Activated CD4-positive, alpha-beta T cell treated with anti-CD3 and anti-CD28 coated beads, Interleukin-2, amount 50 U/mL, for 24 hours (primary cell): ENCODE measurements at regions not wholly inside any gene's neighbourhood (a gene's known extent, or its start where the extent isn't known, plus 50 kb on each side); places are given as distances from the start of the nearest gene placed in this dataset.

Source experiments
- DNase-seq, 2 donors: peaks; one replicate each; pipeline ENCODE4 v3.0.0-alpha.2; 2020; ENCODE audit warnings: low read depth in 1 of 2, low spot score in 1 of 2

DNA sequence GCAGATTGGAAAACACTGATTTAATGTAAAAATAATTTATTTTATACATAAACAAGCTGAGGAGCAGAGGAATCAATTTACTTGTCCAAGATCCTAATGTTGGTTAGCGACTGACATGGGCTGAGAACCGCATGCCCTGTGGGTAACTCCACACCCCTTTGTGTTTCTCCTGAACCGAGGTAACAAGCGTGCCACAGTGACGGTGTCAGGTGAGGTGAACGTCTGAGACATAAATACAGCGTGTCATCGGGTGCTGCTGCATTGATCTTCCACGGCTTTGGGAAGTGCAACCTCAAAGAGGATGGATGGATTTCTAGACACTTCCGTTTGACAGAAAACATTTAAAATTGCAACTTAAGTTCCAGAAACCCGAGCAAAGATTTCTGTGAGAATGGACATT, 386.8 kb upstream of the ADARB2 start:
- DNase-seq, result no peak

GRCh38 chr10:2122431-2123124, 385.3 kb upstream of the ADARB2 start:
- no peak for DNase-seq

- DNase-seq, result no peak
Observed at GRCh38 chr10:2121929-2122328, 384.6 kb upstream of the ADARB2 start.

GRCh38 chr10:2121315-2121714, 384.0 kb upstream of the ADARB2 start:
- DNase-seq, result no peak

DNA sequence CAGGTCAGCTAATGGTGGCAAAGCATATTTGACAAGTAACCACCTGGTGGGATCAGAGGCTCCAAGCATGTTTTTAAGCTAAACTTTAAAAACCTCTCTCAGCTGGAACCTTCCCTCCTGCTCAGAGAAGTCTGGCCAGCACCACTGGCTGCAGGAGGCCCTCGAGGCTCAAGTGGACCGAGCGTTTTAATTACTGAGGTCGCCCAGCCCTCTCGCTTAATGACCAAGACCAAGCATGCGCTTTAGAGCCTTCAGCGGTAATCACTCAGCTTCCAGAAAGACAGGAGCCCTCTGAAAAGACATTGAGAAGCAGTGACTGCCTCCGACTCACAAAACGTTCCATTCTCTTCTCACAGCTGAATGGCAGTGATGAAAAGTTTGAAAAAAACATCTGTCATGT, 383.4 kb upstream of the ADARB2 start:
- no peak for DNase-seq

GRCh38 chr10:2119316-2119715, 382.0 kb upstream of the ADARB2 start:
- DNase-seq, result no peak

DNA sequence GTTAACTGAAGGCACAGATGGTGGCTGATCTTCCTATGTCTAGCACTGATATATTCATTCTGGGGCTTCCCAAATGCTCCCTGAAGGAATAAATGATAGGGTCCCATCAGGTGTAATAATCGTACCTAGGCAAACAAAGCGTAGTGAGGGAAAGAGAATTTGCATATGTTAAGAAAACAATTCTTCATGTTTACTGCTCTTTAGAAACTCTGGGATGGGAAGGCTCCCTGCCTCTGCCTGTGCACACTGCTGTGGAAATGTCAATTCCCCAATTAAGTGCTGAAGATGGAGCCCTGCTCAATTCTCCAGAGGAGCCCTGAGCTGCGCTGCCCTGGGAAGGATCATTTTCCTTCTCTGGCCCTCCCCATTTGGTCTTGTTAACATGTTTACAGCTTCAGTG, 380.9 kb upstream of the ADARB2 start:
- DNase-seq, result no peak

- no peak for DNase-seq
Observed at GRCh38 chr10:2117641-2118040, 380.3 kb upstream of the ADARB2 start.

DNA sequence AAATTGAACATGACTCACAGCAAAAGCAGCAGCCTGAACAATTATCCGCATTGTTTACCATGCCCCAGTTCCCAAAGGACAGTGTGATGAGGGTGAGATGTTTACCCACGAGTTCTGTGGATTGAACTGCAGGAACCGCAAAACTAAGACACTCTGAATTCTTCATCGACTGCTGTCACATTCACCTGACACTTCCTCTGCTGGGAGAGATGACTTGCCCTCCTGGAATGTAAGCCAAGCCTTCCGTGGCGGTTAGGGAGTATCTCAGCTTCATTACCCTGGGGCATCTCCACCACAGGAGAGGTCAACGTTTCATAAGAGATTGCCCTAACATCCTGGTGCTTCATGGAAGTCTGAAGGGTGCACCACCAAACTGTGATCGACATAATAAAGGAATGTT, 374.6 kb upstream of the ADARB2 start:
- DNase-seq, result no peak

- no peak for DNase-seq
Observed at GRCh38 chr10:2108496-2108895, 371.2 kb upstream of the ADARB2 start.

DNA sequence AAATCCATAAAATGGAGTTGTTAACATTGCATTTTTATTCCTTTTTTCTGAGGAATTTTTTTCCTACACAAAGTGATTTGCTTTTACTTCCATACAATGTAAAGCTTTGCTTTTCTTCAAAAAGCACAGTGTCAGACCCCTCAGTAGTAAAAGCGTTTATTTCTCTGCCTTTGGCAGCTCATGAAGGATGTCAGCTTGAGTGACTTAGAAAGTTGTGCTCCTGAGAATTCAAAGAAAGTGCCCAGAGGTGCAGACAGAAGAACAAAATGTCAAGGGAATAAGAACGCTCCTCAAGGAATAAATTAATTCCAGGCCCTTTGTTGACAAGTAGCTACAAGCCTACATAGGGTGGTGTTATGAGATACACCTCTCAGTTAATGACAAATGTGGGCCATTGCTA, 369.3 kb upstream of the ADARB2 start:
- no peak for DNase-seq

DNA sequence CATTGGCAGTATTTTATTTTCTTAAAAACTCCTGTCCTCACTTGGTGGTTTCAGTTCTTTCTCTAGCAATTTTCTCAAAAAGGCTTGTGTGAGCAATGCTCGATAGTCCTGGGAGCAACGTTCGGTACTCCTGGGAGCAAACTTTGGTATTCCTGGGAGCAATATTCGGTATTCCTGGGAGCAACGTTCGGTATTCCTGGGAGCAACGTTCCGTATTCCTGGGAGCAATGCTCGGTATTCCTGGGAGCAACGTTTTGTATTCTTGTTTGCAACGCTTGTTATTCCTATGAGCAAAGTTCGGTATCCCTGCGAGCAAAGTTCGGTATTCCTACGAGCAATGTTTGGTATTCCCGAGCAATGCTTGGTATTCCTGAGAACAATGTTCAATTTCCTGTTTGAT, 362.0 kb upstream of the ADARB2 start:
- DNase-seq, result no peak

GRCh38 chr10:2097937-2098336, 360.6 kb upstream of the ADARB2 start:
- DNase-seq, result no peak

DNA sequence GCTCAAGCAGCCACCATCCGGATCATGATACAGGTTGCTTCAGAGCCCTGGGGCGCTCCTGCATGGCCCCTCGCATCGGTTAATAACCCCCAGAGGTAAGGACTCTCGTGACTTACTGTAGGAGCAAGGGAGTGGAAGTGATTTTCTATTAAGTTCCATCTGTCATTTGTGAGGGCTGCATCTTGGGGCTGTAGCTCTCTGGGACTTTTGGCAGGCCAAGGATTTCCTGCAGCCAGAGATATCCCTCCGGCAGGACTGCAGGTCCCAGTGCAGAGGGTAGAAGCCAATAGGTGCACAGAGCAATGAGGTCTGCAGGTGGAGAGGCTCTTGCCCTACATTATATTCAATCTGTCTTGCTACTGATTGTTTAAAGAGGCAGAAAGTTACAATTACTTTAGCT, 356.8 kb upstream of the ADARB2 start:
- DNase-seq, result no peak

- no peak for DNase-seq
Observed at GRCh38 chr10:2083591-2083990, 346.3 kb upstream of the ADARB2 start.

GRCh38 chr10:2081501-2081900, 344.2 kb upstream of the ADARB2 start:
- no peak for DNase-seq

DNA sequence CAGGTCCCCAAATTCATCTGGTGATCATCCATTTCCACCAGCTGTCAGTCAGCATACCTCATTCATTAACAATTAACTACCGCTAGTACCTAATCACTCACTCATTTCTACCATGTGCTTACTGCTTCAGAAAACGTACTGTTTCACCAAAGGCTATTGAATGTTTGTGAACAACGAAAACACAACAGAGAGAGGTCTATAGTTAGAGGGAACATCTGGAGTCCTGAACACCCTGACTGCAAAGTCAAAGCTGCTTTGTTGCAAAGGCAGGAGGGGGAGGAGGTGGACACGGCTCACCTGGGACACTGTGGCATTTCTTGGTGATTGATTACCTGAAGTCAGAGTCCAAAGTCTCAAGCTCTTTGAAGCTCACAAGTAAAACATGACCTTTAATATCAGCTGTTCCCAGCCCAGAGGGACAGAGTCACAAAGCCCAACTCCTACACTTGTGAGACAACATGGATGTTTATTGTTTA, 342.3 kb upstream of the ADARB2 start:
- no peak for DNase-seq

DNA sequence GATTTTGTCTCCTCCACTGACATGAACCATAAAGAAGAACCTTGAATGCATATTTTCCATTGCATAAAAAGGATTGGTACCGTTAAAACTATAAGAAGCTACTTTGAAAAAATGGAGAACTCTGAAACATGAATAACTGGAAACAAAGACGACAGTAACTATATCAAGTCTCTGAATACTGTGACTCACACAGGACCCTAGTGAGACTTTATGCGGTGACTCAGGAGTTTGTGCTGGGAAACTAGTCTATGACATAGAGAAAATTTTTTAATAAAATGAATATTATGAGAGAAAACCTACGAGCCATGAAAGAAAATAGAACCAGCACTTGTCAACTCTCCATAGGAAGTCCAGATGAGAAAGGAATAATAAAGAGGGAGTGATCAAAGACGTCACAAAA, 339.9 kb upstream of the ADARB2 start:
- no peak for DNase-seq

DNA sequence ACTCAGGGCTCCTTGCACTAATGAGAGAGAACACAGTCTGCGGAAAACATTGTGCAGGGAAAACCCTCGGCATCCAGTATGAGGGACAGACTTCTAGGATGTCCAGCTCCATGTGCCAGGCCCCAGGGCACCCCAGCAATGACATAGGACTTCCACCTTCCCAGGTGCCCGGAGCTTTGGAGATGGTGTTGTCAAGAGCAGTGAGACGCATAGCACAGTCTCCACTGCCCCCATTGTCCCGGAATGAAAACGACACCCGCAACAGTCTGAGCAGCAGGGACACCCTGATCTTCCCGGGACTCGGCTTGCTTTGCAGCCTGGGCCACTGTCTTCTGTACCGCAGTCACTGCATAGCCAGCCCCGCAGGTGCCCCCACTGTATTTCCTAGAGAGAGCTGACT, 339.2 kb upstream of the ADARB2 start:
- DNase-seq, result no peak

DNA sequence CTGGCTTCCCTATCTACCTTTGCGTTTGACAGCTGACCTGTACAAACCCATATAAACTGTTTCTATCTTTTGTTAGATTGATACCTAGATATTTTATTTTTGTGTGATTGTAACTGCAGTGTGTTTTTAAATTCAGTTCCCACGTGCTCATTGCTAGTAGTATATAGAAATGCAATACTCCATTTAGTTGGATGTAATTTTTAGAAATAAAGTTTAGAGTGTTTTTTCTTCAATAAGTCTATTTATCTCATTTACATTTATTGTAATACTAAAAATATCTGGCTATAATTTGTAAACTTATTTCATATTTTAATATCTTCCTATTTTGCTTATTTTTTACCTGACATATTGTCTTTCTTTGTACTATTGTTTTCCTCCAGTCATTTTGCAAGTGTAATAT, 329.7 kb upstream of the ADARB2 start:
- no peak for DNase-seq

- DNase-seq, result no peak
Observed at GRCh38 chr10:2054728-2055127, 317.4 kb upstream of the ADARB2 start.

- no peak for DNase-seq
Observed at GRCh38 chr10:2053805-2054204, 316.5 kb upstream of the ADARB2 start.

- DNase-seq, result no peak
Observed at GRCh38 chr10:2051108-2051507, 313.8 kb upstream of the ADARB2 start.

DNA sequence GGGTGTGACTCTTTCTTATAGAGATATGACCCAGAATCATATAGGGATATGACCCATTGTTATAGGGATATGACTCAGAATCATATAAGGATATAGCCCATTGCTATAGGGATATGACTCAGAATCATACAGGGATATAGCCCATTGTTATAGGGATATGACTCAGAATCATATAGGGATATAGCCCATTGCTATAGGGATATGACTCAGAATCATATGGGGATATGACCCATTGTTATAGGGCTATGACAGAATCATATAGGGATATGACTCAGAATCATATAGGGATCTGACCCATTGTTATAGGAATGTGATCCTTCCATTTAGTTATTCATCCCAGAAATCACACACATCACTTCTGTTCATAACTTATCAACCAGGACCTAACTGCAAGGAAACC, 312.2 kb upstream of the ADARB2 start:
- no peak for DNase-seq
